ENCODE measurements at regions not wholly inside any gene's neighbourhood (a gene's known extent, or its start where the extent isn't known, plus 50 kb on each side); places are given as distances from the start of the nearest gene placed in this dataset.

GRCh38 chr17:6358131-6358530, 76.8 kb downstream of the AIPL1 start:
- no peak overlapping the region for H3K4me3 ChIP-seq (ENCODE audit: low read length)
- H3K79me2 ChIP-seq (ENCODE audit: control insufficient read depth, low read length): no peaks in the 10 kb centered on the region
- no peaks in the 10 kb centered on the region for H3K9me3 ChIP-seq (ENCODE audit: control insufficient read depth, insufficient read depth, low read length)
- H4K20me1 ChIP-seq (ENCODE audit: control insufficient read depth, insufficient read depth, low read depth, low read length): no peaks in the 10 kb centered on the region
- H3K27ac ChIP-seq (ENCODE audit: low read depth, low read length): no peak overlapping the region
- TF ChIP-seq CTCF (IDR thresholded peaks at IDR 0.05; ENCODE audit: low read depth, low read length, poor library complexity, severe bottlenecking): no peak
- no peak for TF ChIP-seq EZH2phosphoT487 (IDR thresholded peaks at IDR 0.05; ENCODE audit: borderline replicate concordance, low read length)
- H3K9me2 ChIP-seq (replicated peaks; ENCODE audit: control insufficient read depth, low read length): no peaks in the 10 kb centered on the region
- H3K4me1 ChIP-seq (ENCODE audit: control insufficient read depth, low read length): no peaks in the 10 kb centered on the region
- H3F3A ChIP-seq (ENCODE audit: control insufficient read depth, insufficient read depth): no peaks in the 10 kb centered on the region
- H3K4me2 ChIP-seq (ENCODE audit: low read length): no peak overlapping the region
- H3K27me3 ChIP-seq (ENCODE audit: control insufficient read depth, low read length): peaks cover 2% of the 10 kb centered on the region; the same call in 1 of the 2 replicates
- H3K36me3 ChIP-seq (ENCODE audit: control insufficient read depth, low read length): no peaks in the 10 kb centered on the region

- H3K27ac ChIP-seq (ENCODE audit: low read depth, low read length): no peak overlapping the region
- H3K9me2 ChIP-seq (replicated peaks; ENCODE audit: control insufficient read depth, low read length): no peaks in the 10 kb centered on the region
- no peaks in the 10 kb centered on the region for H3K4me1 ChIP-seq (ENCODE audit: control insufficient read depth, low read length)
- peaks cover 2% of the 10 kb centered on the region; the same call in 1 of the 2 replicates for H3K27me3 ChIP-seq (ENCODE audit: control insufficient read depth, low read length)
- TF ChIP-seq EZH2phosphoT487 (IDR thresholded peaks at IDR 0.05; ENCODE audit: borderline replicate concordance, low read length) (no peak), CTCF (IDR thresholded peaks at IDR 0.05; ENCODE audit: low read depth, low read length, poor library complexity, severe bottlenecking) (no peak)
- no peaks in the 10 kb centered on the region for H3K79me2 ChIP-seq (ENCODE audit: control insufficient read depth, low read length)
- H3K4me2 ChIP-seq (ENCODE audit: low read length): no peak overlapping the region
- no peak overlapping the region for H3K4me3 ChIP-seq (ENCODE audit: low read length)
- H3K9me3 ChIP-seq (ENCODE audit: control insufficient read depth, insufficient read depth, low read length): no peaks in the 10 kb centered on the region
- no peaks in the 10 kb centered on the region for H3F3A ChIP-seq (ENCODE audit: control insufficient read depth, insufficient read depth)
- H4K20me1 ChIP-seq (ENCODE audit: control insufficient read depth, insufficient read depth, low read depth, low read length): no peaks in the 10 kb centered on the region
- H3K36me3 ChIP-seq (ENCODE audit: control insufficient read depth, low read length): no peaks in the 10 kb centered on the region
Observed at GRCh38 chr17:6356562-6356961, 78.4 kb downstream of the AIPL1 start.

- H3K9me2 ChIP-seq (replicated peaks; ENCODE audit: control insufficient read depth, low read length): no peaks in the 10 kb centered on the region
- H3K4me3 ChIP-seq (ENCODE audit: low read length): no peak overlapping the region
- no peaks in the 10 kb centered on the region for H3K4me1 ChIP-seq (ENCODE audit: control insufficient read depth, low read length)
- H3K9me3 ChIP-seq (ENCODE audit: control insufficient read depth, insufficient read depth, low read length): no peaks in the 10 kb centered on the region
- no peak overlapping the region for H3K27ac ChIP-seq (ENCODE audit: low read depth, low read length)
- H3K79me2 ChIP-seq (ENCODE audit: control insufficient read depth, low read length): no peaks in the 10 kb centered on the region
- H4K20me1 ChIP-seq (ENCODE audit: control insufficient read depth, insufficient read depth, low read depth, low read length): no peaks in the 10 kb centered on the region
- TF ChIP-seq CTCF (IDR thresholded peaks at IDR 0.05; ENCODE audit: low read depth, low read length, poor library complexity, severe bottlenecking) (no peak), EZH2phosphoT487 (IDR thresholded peaks at IDR 0.05; ENCODE audit: borderline replicate concordance, low read length) (no peak)
- 0 out of 2 replicates have a peak, but pooled peaks cover 2% of the 10 kb centered on the region for H3K27me3 ChIP-seq (ENCODE audit: control insufficient read depth, low read length)
- H3K36me3 ChIP-seq (ENCODE audit: control insufficient read depth, low read length): no peaks in the 10 kb centered on the region
- H3F3A ChIP-seq (ENCODE audit: control insufficient read depth, insufficient read depth): no peaks in the 10 kb centered on the region
- H3K4me2 ChIP-seq (ENCODE audit: low read length): no peak overlapping the region
Observed at GRCh38 chr17:6355196-6355595, 79.7 kb downstream of the AIPL1 start.
